H9 (cell line): ENCODE measurements at regions not wholly inside any gene's neighbourhood (a gene's known extent, or its start where the extent isn't known, plus 50 kb on each side); places are given as distances from the start of the nearest gene placed in this dataset.

Experiments
- DNase-seq: peaks from one replicate; pipeline ENCODE4 v3.0.0-alpha.2; 2017
- H2AFZ ChIP-seq: one replicate; pipeline ENCODE4 v1.6.1; 2013; ENCODE audit warnings: mild to moderate bottlenecking, low read length, control low read depth, moderate library complexity
- H2AK5ac ChIP-seq: 2 replicates; pipeline ENCODE4 v1.6.1; 2013; ENCODE audit warnings: low read length, control low read depth, mixed read lengths; ENCODE audit not compliant: insufficient read length
- H2BK120ac ChIP-seq: one replicate; pipeline ENCODE4 v1.6.1; 2013; ENCODE audit warnings: low read depth, mild to moderate bottlenecking, low read length, control low read depth, inconsistent platforms; ENCODE audit not compliant: poor library complexity, severe bottlenecking
- H2BK12ac ChIP-seq: 2 replicates; pipeline ENCODE4 v1.6.1; 2013; ENCODE audit warnings: low read length, control low read depth, mixed read lengths, low read depth; ENCODE audit not compliant: insufficient read length
- H2BK15ac ChIP-seq: 2 replicates; pipeline ENCODE4 v1.6.1; 2013; ENCODE audit warnings: low read depth, low read length, control low read depth
- H2BK20ac ChIP-seq: one replicate; pipeline ENCODE4 v1.6.1; 2013; ENCODE audit warnings: low read depth, mild to moderate bottlenecking, low read length, control low read depth, inconsistent platforms; ENCODE audit not compliant: poor library complexity, severe bottlenecking
- H2BK5ac ChIP-seq: 2 replicates; pipeline ENCODE4 v1.6.1; 2013; ENCODE audit warnings: low read length, control low read depth, mixed read lengths; ENCODE audit not compliant: insufficient read length
- H3K14ac ChIP-seq: 2 replicates; pipeline ENCODE4 v1.6.1; 2013; ENCODE audit warnings: low read length, control low read depth; ENCODE audit not compliant: insufficient read depth
- H3K18ac ChIP-seq: 2 replicates; pipeline ENCODE4 v1.6.1; 2013; ENCODE audit warnings: low read depth, mild to moderate bottlenecking, mixed read lengths, low read length, control low read depth; ENCODE audit not compliant: insufficient read length
- H3K23ac ChIP-seq: 2 replicates; pipeline ENCODE4 v1.6.1; 2013; ENCODE audit warnings: low read length, control low read depth, mixed read lengths, low read depth; ENCODE audit not compliant: insufficient read length
- H3K23me2 ChIP-seq: 2 replicates; pipeline ENCODE4 v1.6.1; 2013; ENCODE audit warnings: low read depth, mild to moderate bottlenecking, mixed read lengths, low read length, control low read depth; ENCODE audit not compliant: insufficient read length, poor library complexity, severe bottlenecking
- H3K27ac ChIP-seq: 2 replicates; pipeline ENCODE4 v1.5.1; 2013; ENCODE audit warnings: low read length, control low read depth, mixed read lengths, low read depth; ENCODE audit not compliant: insufficient read length
- H3K27me3 ChIP-seq: 2 replicates; pipeline ENCODE4 v1.6.1; 2013; ENCODE audit warnings: low read length, control low read depth, inconsistent platforms; ENCODE audit not compliant: insufficient read depth
- H3K4ac ChIP-seq: 2 replicates; pipeline ENCODE4 v1.6.1; 2013; ENCODE audit warnings: low read depth, mild to moderate bottlenecking, control low read depth, inconsistent platforms, low read length, moderate library complexity
- H3K4me1 ChIP-seq: 2 replicates; pipeline ENCODE4 v1.6.1; 2013; ENCODE audit warnings: low read length, control low read depth, inconsistent platforms; ENCODE audit not compliant: insufficient read depth
- H3K4me2 ChIP-seq: 2 replicates; pipeline ENCODE4 v1.6.1; 2013; ENCODE audit warnings: low read length, control low read depth, mixed read lengths; ENCODE audit not compliant: insufficient read length, insufficient read depth
- H3K56ac ChIP-seq: 2 replicates; pipeline ENCODE4 v1.6.1; 2013; ENCODE audit warnings: low read depth, mild to moderate bottlenecking, mixed read lengths, low read length, control low read depth; ENCODE audit not compliant: insufficient read length
- H3K79me1 ChIP-seq: 2 replicates; pipeline ENCODE4 v1.6.1; 2013; ENCODE audit warnings: low read depth, mild to moderate bottlenecking, moderate library complexity, low read length, control low read depth, inconsistent platforms; ENCODE audit not compliant: insufficient read depth, poor library complexity, severe bottlenecking
- H3K79me2 ChIP-seq: 2 replicates; pipeline ENCODE4 v1.6.1; 2013; ENCODE audit warnings: low read length, control low read depth, inconsistent platforms; ENCODE audit not compliant: insufficient read depth
- H3K9ac ChIP-seq: 2 replicates; pipeline ENCODE4 v1.6.1; 2013; ENCODE audit warnings: low read length, control low read depth, mixed read lengths; ENCODE audit not compliant: insufficient read length; ENCODE audit errors: extremely low read depth
- H3K9me3 ChIP-seq: one replicate; pipeline ENCODE4 v1.6.1; 2013; ENCODE audit warnings: low read depth, low read length, inconsistent platforms; ENCODE audit not compliant: control insufficient read depth
- H3T11ph ChIP-seq: one replicate; pipeline ENCODE4 v1.6.1; 2013; ENCODE audit warnings: mild to moderate bottlenecking, low read length, control low read depth, inconsistent platforms
- H4K20me1 ChIP-seq: one replicate; pipeline ENCODE4 v1.6.1; 2013; ENCODE audit not compliant: control insufficient read depth, insufficient read length, insufficient read depth
- H4K5ac ChIP-seq: 2 replicates; pipeline ENCODE4 v1.6.1; 2013; ENCODE audit warnings: low read depth, mild to moderate bottlenecking, mixed read lengths, low read length, control low read depth; ENCODE audit not compliant: insufficient read length
- H4K8ac ChIP-seq: replicated peaks from 2 replicates; pipeline ENCODE4 v1.6.1; 2013; ENCODE audit warnings: low read length, control low read depth, mixed read lengths, low read depth; ENCODE audit not compliant: insufficient read length
- H4K91ac ChIP-seq: 2 replicates; pipeline ENCODE4 v1.6.1; 2013; ENCODE audit warnings: low read depth, mild to moderate bottlenecking, moderate library complexity, mixed read lengths, low read length, control low read depth; ENCODE audit not compliant: insufficient read length
- H3K27ac Mint-ChIP-seq, 3 experiments: 2 replicates in 2 of 3; 3 replicates in 1 of 3; pipeline ENCODE4 v1.8.0; 2020 to 2021; ENCODE audit warnings: mixed read lengths in 3 of 3, mild to moderate bottlenecking in 1 of 3, moderate library complexity in 1 of 3
- H3K27me3 Mint-ChIP-seq: 2 replicates; pipeline ENCODE4 v1.8.0; 2021; ENCODE audit warnings: low read depth, mild to moderate bottlenecking, moderate library complexity, mixed read lengths
- H3K36me3 Mint-ChIP-seq, 3 experiments: 2 replicates in 2 of 3; 3 replicates in 1 of 3; pipeline ENCODE4 v1.8.0; 2020 to 2021; ENCODE audit warnings: low read depth in 3 of 3, mixed read lengths in 3 of 3; ENCODE audit not compliant: insufficient read depth in 1 of 3
- H3K4me1 Mint-ChIP-seq, 2 experiments: 2 replicates each; pipeline ENCODE4 v1.8.0; 2020; ENCODE audit warnings: mixed read lengths in 2 of 2
- H3K4me3 Mint-ChIP-seq, 2 experiments: 2 replicates in 1 of 2; 3 replicates in 1 of 2; pipeline ENCODE4 v1.8.0; 2020 to 2021; ENCODE audit warnings: mild to moderate bottlenecking in 2 of 2, mixed read lengths in 2 of 2, moderate library complexity in 1 of 2
- H3K9me3 Mint-ChIP-seq, 2 experiments: 2 replicates in 1 of 2; 3 replicates in 1 of 2; pipeline ENCODE4 v1.8.0; 2020; ENCODE audit warnings: mild to moderate bottlenecking in 2 of 2, mixed read lengths in 2 of 2, moderate library complexity in 1 of 2
- WGBS: extraction: QIAGEN DNeasy Blood & Tissue Kit; methylation state at CpG from one replicate; pipeline ENCODE4 v1.1.7; 2013; ENCODE audit warnings: missing lambda C conversion rate, low lambda C conversion rate, mixed read lengths; ENCODE audit not compliant: insufficient read length; ENCODE audit errors: extremely low coverage; 5-methylcytosine and 5-hydroxymethylcytosine counted together
- TF ChIP-seq, protein P1 (sequence below): fragments of 200-600 bp; sonication (generic); conservative IDR thresholded peaks from 3 replicates; pipeline ENCODE4 v1.8.0; 2021; ENCODE audit warnings: antibody characterized with exemption, mild to moderate bottlenecking

DNA sequence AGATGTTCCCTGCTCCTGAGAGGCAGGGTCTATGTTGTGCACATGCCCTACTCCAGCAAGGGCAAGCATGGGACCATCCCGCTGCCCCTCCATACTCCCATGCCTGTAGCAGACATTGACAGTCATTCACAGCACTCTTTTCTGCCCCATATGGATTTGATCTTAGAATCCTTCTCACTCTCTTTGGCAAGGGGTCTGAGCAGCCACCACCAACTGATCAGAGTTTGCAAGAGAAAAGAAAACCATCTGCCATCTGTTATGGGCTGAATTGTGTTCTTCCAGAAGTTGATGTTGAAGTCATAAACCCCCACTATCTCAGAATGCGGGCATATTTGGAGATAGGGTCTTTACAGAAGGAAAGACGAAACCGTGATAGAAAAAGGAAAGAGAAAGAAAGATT lies 315.1 kb upstream of the CLINT1 start:
- Histone ChIP-seq H3K4ac (no peak overlapping the region), H4K20me1 (no peaks in the 10 kb centered on the region), H3K18ac (no peak overlapping the region), H2AK5ac (no peak overlapping the region), H4K5ac (no peak overlapping the region), H3K9me3 (no peaks in the 10 kb centered on the region), H3K4me1 (peaks cover 3% of the 10 kb centered on the region; the same call in 1 of the 2 replicates), H2BK15ac (no peak overlapping the region), H3K27me3 (no peaks in the 10 kb centered on the region), H3K23ac (no peak overlapping the region), H3K4me2 (no peak overlapping the region), H3K27ac (no peak overlapping the region), H2BK5ac (no peak overlapping the region), H3K79me2 (no peaks in the 10 kb centered on the region), H2BK20ac (no peak overlapping the region), H2BK12ac (no peak overlapping the region), H2AFZ (no peak overlapping the region), H3K23me2 (no peaks in the 10 kb centered on the region), H4K8ac (no peak overlapping the region), H3T11ph (no peak overlapping the region), H2BK120ac (no peak overlapping the region), H3K14ac (no peak overlapping the region), H3K56ac (no peak overlapping the region), H3K79me1 (no peaks in the 10 kb centered on the region), H3K9ac (no peak overlapping the region), H4K91ac (no peak overlapping the region)
- no peak overlapping the region for H3K4me3 Mint-ChIP-seq
- no peak overlapping the region for H3K27ac Mint-ChIP-seq
- no peak for DNase-seq
- WGBS = no CpG with 5 or more reads among the region's 4 CpGs
- no peaks in the 10 kb centered on the region for H3K9me3 Mint-ChIP-seq
- TF ChIP-seq, protein P1, sequence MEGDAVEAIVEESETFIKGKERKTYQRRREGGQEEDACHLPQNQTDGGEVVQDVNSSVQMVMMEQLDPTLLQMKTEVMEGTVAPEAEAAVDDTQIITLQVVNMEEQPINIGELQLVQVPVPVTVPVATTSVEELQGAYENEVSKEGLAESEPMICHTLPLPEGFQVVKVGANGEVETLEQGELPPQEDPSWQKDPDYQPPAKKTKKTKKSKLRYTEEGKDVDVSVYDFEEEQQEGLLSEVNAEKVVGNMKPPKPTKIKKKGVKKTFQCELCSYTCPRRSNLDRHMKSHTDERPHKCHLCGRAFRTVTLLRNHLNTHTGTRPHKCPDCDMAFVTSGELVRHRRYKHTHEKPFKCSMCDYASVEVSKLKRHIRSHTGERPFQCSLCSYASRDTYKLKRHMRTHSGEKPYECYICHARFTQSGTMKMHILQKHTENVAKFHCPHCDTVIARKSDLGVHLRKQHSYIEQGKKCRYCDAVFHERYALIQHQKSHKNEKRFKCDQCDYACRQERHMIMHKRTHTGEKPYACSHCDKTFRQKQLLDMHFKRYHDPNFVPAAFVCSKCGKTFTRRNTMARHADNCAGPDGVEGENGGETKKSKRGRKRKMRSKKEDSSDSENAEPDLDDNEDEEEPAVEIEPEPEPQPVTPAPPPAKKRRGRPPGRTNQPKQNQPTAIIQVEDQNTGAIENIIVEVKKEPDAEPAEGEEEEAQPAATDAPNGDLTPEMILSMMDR = no peak
- no peaks in the 10 kb centered on the region for H3K36me3 Mint-ChIP-seq
- H3K27me3 Mint-ChIP-seq = peaks cover 3% of the 10 kb centered on the region
- H3K4me1 Mint-ChIP-seq = peaks cover 11 to 20% of the 10 kb centered on the region in 2 experiments
